Ecto neural progenitor cell (in vitro differentiated cells): ENCODE measurements at regions not wholly inside any gene's neighbourhood (a gene's known extent, or its start where the extent isn't known, plus 50 kb on each side); places are given as distances from the start of the nearest gene placed in this dataset.

Experiments
- DNase-seq: peaks from one replicate; pipeline ENCODE4 v3.0.0-alpha.2; 2018; ENCODE audit warnings: low spot score

- no peak for DNase-seq
These were observed 371.2 kb upstream of the THBS1 start for GRCh38 chr15:39209548-39210211.

- no peak for DNase-seq
These were observed 369.5 kb upstream of the THBS1 start for GRCh38 chr15:39211108-39211979.

GRCh38 chr15:39213385-39213840, 367.5 kb upstream of the THBS1 start:
- DNase-seq: peak; percentile 78

GRCh38 chr15:39215015-39215414, 365.9 kb upstream of the THBS1 start:
- DNase-seq: no peak

- no peak for DNase-seq
These were observed 364.1 kb upstream of the THBS1 start for GRCh38 chr15:39216816-39217215.

GRCh38 chr15:39219608-39220007, 361.3 kb upstream of the THBS1 start:
- no peak for DNase-seq

GRCh38 chr15:39226169-39226937, 354.5 kb upstream of the THBS1 start:
- no peak for DNase-seq

- no peak for DNase-seq
These were observed 353.9 kb upstream of the THBS1 start for GRCh38 chr15:39227001-39227400.

- no peak for DNase-seq
These were observed 352.0 kb upstream of the THBS1 start for GRCh38 chr15:39228889-39229288.

GRCh38 chr15:39230205-39230907, 350.5 kb upstream of the THBS1 start:
- no peak for DNase-seq

GRCh38 chr15:39230908-39231285, 350.0 kb upstream of the THBS1 start:
- DNase-seq: no peak

GRCh38 chr15:39232512-39232911, 348.4 kb upstream of the THBS1 start:
- DNase-seq: no peak

GRCh38 chr15:39235084-39235795, 345.6 kb upstream of the THBS1 start:
- no peak for DNase-seq

GRCh38 chr15:39236375-39236774, 344.5 kb upstream of the THBS1 start:
- no peak for DNase-seq

GRCh38 chr15:39238443-39238842, 342.4 kb upstream of the THBS1 start:
- DNase-seq: no peak

GRCh38 chr15:39239562-39239961, 341.3 kb upstream of the THBS1 start:
- no peak for DNase-seq

GRCh38 chr15:39242345-39242744, 338.5 kb upstream of the THBS1 start:
- no peak for DNase-seq

GRCh38 chr15:39243396-39243795, 337.5 kb upstream of the THBS1 start:
- DNase-seq: no peak

GRCh38 chr15:39244776-39245175, 336.1 kb upstream of the THBS1 start:
- no peak for DNase-seq

GRCh38 chr15:39246523-39246922, 334.4 kb upstream of the THBS1 start:
- DNase-seq: no peak

- DNase-seq: no peak
These were observed 333.3 kb upstream of the THBS1 start for GRCh38 chr15:39247574-39247973.
